ENCODE measurements at regions not wholly inside any gene's neighbourhood (a gene's known extent, or its start where the extent isn't known, plus 50 kb on each side); places are given as distances from the start of the nearest gene placed in this dataset.

DNA sequence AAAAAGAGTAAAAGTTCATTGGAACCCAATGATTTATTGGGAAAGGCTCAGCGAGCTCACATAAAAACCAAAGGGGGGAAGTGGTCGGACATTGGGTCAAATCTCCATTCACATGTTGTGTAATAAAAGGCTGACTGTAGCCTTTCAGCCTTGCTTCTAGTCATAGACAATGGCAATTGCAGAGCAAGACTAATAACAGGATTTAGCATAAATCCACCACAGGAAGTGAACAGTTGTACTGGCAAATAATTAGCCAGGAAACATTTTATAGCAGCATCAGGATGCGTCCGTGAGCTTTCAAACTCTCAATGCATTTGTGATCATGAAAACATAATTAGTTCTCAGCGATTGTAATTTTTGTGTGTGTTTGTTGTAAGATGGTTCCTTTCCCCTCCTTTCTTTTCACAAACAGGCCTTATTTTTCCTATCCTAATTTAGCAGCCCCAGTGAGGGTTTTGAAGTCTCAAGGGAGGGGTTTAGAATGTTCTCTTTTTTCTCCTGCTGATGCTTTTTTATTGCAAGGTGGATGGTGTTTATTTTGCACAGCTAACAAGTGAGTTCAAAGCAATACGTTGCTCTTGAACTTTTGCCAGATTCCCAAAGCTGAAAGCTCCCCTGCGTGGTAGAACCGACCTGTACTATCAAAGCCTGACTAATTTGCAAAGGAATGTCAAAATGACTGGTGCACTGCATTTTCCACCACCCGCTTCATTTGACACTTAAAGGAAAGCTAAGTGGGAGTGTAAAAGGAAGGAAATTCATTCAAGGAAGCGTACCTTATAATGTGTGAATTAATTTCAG, 105.6 kb downstream of the SPRY2 start (continued):
- TF ChIP-seq, protein P1, sequence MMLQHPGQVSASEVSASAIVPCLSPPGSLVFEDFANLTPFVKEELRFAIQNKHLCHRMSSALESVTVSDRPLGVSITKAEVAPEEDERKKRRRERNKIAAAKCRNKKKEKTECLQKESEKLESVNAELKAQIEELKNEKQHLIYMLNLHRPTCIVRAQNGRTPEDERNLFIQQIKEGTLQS (IDR thresholded peaks at IDR 0.05; ENCODE audit: borderline replicate concordance, extremely low read depth, low read depth, low read length), result no peak
- TF ChIP-seq, protein P2, sequence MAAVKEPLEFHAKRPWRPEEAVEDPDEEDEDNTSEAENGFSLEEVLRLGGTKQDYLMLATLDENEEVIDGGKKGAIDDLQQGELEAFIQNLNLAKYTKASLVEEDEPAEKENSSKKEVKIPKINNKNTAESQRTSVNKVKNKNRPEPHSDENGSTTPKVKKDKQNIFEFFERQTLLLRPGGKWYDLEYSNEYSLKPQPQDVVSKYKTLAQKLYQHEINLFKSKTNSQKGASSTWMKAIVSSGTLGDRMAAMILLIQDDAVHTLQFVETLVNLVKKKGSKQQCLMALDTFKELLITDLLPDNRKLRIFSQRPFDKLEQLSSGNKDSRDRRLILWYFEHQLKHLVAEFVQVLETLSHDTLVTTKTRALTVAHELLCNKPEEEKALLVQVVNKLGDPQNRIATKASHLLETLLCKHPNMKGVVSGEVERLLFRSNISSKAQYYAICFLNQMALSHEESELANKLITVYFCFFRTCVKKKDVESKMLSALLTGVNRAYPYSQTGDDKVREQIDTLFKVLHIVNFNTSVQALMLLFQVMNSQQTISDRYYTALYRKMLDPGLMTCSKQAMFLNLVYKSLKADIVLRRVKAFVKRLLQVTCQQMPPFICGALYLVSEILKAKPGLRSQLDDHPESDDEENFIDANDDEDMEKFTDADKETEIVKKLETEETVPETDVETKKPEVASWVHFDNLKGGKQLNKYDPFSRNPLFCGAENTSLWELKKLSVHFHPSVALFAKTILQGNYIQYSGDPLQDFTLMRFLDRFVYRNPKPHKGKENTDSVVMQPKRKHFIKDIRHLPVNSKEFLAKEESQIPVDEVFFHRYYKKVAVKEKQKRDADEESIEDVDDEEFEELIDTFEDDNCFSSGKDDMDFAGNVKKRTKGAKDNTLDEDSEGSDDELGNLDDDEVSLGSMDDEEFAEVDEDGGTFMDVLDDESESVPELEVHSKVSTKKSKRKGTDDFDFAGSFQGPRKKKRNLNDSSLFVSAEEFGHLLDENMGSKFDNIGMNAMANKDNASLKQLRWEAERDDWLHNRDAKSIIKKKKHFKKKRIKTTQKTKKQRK (IDR thresholded peaks at IDR 0.05; ENCODE audit: low read depth, low read length), result no peak
- TF ChIP-seq HDGF (IDR thresholded peaks at IDR 0.05) (no peak), NR2C1 (IDR thresholded peaks at IDR 0.05) (no peak), IKZF1 (conservative IDR thresholded peaks at IDR 0.05) (peak; percentile 54; the same call in 1 of the 2 replicates), SPI1 (IDR thresholded peaks at IDR 0.05; ENCODE audit: borderline replicate concordance, insufficient read depth, low read depth, low read length) (peak; percentile 51; the same call in 1 of the 2 replicates), RFX5 (IDR thresholded peaks at IDR 0.05; ENCODE audit: low read depth, low read length) (no peak), RAD51 (IDR thresholded peaks at IDR 0.05) (no peak)

Measured in GM12878 (cell line).